Ovary (tissue), 7 donors: ENCODE measurements at regions not wholly inside any gene's neighbourhood (a gene's known extent, or its start where the extent isn't known, plus 50 kb on each side); places are given as distances from the start of the nearest gene placed in this dataset.
"Not testable (repeated sequence)": the region's sequence is repeated elsewhere in the genome, so short reads cannot be mapped to it uniquely, and the experiment has no call there.

Source experiments
- DNase-seq, 5 donors: peaks; one replicate each; pipeline ENCODE4 v3.0.0-alpha.2; 2019 to 2020
- H3K27ac ChIP-seq, 2 donors: fragments of 200-600 bp; one replicate each; pipeline versions ENCODE4 v1.5.1 to v1.8.0; 2019 to 2022
- H3K27me3 ChIP-seq: fragments of 200-600 bp; one replicate; pipeline ENCODE4 v1.8.0; 2022
- H3K36me3 ChIP-seq: fragments of 200-600 bp; sonication (generic); one replicate; pipeline ENCODE4 v1.5.1; 2019
- H3K4me1 ChIP-seq: one replicate; pipeline ENCODE4 v1.8.1; 2013; ENCODE audit warnings: mild to moderate bottlenecking, moderate library complexity; ENCODE audit not compliant: insufficient read depth
- H3K4me3 ChIP-seq: fragments of 200-600 bp; sonication (generic); one replicate; pipeline ENCODE4 v1.5.1; 2017
- H3K9me3 ChIP-seq, 2 donors: fragments of 200-600 bp in 1 of 2; sonication (generic) in 1 of 2; one replicate each; pipeline versions ENCODE4 v1.5.1 to v1.8.1; 2013 to 2019; ENCODE audit warnings: mild to moderate bottlenecking in 1 of 2, moderate library complexity in 1 of 2
- CTCF ChIP-seq, 3 donors: fragments of 450-650 bp in 2 of 3; fragments of 200-600 bp in 1 of 3; IDR thresholded peaks; one replicate each; pipeline versions ENCODE4 v1.5.1 to v1.8.0; 2016 to 2022; ENCODE audit warnings: antibody characterized with exemption in 3 of 3, mild to moderate bottlenecking in 1 of 3
- EP300 ChIP-seq: sonication (generic); formaldehyde crosslinking; IDR thresholded peaks from one replicate; pipeline ENCODE4 v1.6.1; 2017; ENCODE audit warnings: antibody characterized with exemption
- POLR2A ChIP-seq: fragments of 450-650 bp; IDR thresholded peaks from one replicate; pipeline ENCODE4 v1.6.1; 2017; ENCODE audit warnings: antibody characterized with exemption, mild to moderate bottlenecking, moderate library complexity
- WGBS, 3 donors: extraction: QIAGEN DNeasy Blood & Tissue Kit in 1 of 3; methylation state at CpG; one replicate each; pipeline versions ENCODE4 v1.1.5 to v1.1.7; 2013 to 2017; 5-methylcytosine and 5-hydroxymethylcytosine counted together
- intact Hi-C, 4 donors: fragments of 100-400 bp; cut with DNase I; formaldehyde crosslinking; loops; one replicate each; pipeline versions ENCODE4 v1.11.0 to v1.15.1; 2022 to 2023
- donor health status: DM: no; HTN: no; CAD: no; lungs with moderate emphysema.
- donor health status: DM: no; HTN: no; CAD: no.
- donor health status: Bipolar disorder and iron deficiency.
- donor health status: DM: no; HTN: no; CAD: no.
- donor health status: DM: yes; HTN: yes; CAD: no.

GRCh38 chr6:11845664-11846577, 67.3 kb upstream of the ADTRP start:
- 86 to 95% (median 92%) methylated on average over 5 of the region's 5 CpGs for WGBS, 3 donors
- H3K36me3 ChIP-seq: no peaks in the 10 kb centered on the region
- no peak for DNase-seq
- H3K27ac ChIP-seq: no peak overlapping the region
- intact Hi-C loops: no loop called here
- no peaks in the 10 kb centered on the region for H3K4me1 ChIP-seq
- no peaks in the 10 kb centered on the region for H3K9me3 ChIP-seq
- H3K4me3 ChIP-seq: no peak overlapping the region
- TF ChIP-seq EP300 (no peak), POLR2A (no peak), CTCF (IDR thresholded peaks at IDR 0.05) (no peak)
- H3K27me3 ChIP-seq: no peaks in the 10 kb centered on the region

- 90 to 96% (median 93%) methylated on average over 3 of the region's 3 CpGs for WGBS, 3 donors
- H3K36me3 ChIP-seq, H3K9me3 ChIP-seq, H3K4me1 ChIP-seq, H3K27ac ChIP-seq, DNase-seq, H3K27me3 ChIP-seq, intact Hi-C loops, H3K4me3 ChIP-seq: not testable (repeated sequence)
Measured at GRCh38 chr6:11842795-11843194, 64.2 kb upstream of the ADTRP start.

- Histone ChIP-seq H3K4me1 (no peaks in the 10 kb centered on the region), H3K27ac (no peak overlapping the region), H3K4me3 (no peak overlapping the region), H3K9me3 (no peaks in the 10 kb centered on the region), H3K27me3 (no peaks in the 10 kb centered on the region), H3K36me3 (no peaks in the 10 kb centered on the region)
- no peak for DNase-seq
- intact Hi-C loops: no loop called here
- TF ChIP-seq POLR2A (no peak), CTCF (IDR thresholded peaks at IDR 0.05) (no peak), EP300 (no peak)
- 53 to 59% (median 54%) methylated on average over 2 of the region's 2 CpGs for WGBS, 3 donors
Measured at GRCh38 chr6:11835065-11835464, 56.5 kb upstream of the ADTRP start.

GRCh38 chr6:11833626-11834592, 55.3 kb upstream of the ADTRP start:
- H3K9me3 ChIP-seq: no peaks in the 10 kb centered on the region
- H3K27ac ChIP-seq: no peak overlapping the region
- intact Hi-C loops: no loop called here
- TF ChIP-seq EP300 (no peak), CTCF (IDR thresholded peaks at IDR 0.05) (no peak), POLR2A (no peak)
- no peaks in the 10 kb centered on the region for H3K4me1 ChIP-seq
- 34 to 41% (median 35%) methylated on average over 11 of the region's 11 CpGs for WGBS, 3 donors
- DNase-seq: no peak
- H3K36me3 ChIP-seq: no peaks in the 10 kb centered on the region
- no peaks in the 10 kb centered on the region for H3K27me3 ChIP-seq
- no peak overlapping the region for H3K4me3 ChIP-seq
